Putamen (tissue), 1 donor: ENCODE measurements at regions not wholly inside any gene's neighbourhood (a gene's known extent, or its start where the extent isn't known, plus 50 kb on each side); places are given as distances from the start of the nearest gene placed in this dataset.

ENCODE experiments used
- DNase-seq: peaks from one replicate; pipeline ENCODE4 v3.0.0-alpha.2; 2016; ENCODE audit warnings: low spot score

DNA sequence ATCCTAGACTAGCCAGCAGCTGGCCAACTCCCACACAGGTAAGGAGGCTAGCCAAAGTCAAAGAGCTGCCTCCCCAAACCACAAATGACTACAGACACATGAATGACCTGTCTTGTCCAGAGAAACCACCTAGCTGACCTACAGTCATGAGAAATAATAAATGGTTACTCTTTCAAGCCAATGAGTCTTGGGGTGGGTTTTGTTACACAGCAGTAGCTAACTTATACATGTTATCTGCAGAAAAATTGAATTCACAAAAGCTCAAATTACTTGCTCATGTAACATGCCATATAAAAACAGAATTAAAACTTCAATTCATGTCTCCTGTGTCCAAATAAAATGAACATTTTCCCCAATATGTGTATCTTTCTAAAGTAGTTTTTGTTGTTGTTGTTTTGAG lies 307.4 kb upstream of the NR2F2 start:
- DNase-seq, result no peak

DNA sequence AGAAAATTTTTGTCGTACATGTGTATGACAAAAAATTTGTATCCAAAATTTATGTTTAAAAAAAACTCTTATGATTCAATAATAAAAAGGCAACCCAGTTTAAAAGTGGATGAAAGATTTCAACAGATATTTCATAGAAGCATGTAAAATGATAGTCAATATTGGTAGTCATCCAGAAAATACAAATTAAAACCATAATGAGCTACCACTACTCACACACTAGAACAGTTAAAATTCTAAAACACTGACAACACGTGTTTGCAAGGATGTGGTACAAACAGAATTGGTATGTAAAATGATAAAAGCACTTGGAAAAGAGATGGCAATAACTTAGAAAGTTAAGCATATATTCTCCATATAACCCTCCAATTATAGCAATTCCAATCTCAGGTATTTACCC lies 303.0 kb upstream of the NR2F2 start:
- no peak for DNase-seq

DNA sequence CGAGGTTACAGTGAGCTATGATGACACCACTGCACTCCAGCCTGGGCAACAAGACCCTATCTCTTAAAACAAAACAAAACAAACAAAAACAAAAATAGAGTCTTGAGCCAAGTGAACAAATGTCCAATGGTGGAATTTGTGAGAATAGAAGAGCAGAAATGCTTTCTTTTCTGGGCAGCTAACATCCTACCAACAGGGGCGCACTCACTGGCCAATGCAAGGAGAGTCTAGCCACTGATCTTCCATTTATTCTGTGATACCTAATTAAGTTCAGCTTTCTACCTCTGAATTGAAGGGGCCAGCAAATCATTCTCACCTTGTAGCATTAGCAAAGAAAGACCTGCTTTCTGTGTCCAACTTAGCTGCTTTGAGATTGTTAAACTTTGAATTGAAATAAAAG lies 301.9 kb upstream of the NR2F2 start:
- DNase-seq, result no peak

DNA sequence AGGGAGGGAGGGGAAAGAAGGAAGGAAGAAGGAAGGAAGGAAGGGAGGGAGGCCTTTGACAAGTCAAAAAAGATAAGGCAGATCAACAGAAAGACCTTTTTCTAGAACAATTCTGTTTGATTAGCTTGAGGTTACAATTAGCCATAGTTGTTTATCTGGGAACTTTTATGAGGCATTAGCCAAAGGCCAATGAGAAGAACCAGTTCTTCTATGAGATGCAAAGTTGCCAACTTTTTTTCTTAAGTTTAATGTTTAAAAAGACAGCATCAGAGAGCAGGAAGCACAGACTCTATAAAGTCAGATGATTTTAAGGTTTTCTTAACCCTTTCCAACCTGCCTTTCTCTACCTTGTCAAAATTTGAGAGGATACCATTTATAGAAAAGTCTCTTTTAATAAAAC lies 301.3 kb upstream of the NR2F2 start:
- DNase-seq, result no peak

DNA sequence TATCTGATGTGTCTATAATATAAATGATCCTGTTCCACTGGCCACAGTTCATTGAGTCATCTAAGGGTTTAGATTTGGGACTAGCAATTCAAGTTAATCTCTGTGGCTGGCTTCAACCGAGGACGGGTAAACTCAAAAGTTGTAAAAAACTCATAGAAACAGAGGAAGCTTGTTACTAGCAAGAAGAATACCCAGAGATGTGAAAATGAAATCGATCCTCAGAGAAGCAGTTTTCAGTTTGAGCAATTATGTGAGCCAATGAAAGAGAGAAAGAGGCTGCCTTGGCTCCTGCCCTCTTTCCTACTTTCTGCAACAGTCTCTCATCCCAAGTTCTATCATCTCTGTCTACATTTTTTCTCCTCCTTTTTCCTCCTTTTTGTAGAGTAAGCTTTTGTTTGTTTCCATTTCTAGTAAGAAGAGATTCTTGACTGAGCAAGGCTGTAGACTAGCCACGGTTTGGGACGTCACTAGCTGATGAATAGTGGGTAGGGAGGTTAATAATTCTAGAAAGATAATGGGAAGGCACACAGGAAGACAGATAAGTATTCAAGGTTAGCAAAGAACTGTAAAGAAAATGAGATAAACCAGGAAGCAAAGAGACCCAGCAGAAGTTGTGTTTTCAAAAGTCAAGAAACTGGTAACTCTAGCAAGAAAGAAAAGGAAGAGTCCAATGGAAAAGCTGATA lies 298.9 kb upstream of the NR2F2 start:
- DNase-seq, result no peak

DNA sequence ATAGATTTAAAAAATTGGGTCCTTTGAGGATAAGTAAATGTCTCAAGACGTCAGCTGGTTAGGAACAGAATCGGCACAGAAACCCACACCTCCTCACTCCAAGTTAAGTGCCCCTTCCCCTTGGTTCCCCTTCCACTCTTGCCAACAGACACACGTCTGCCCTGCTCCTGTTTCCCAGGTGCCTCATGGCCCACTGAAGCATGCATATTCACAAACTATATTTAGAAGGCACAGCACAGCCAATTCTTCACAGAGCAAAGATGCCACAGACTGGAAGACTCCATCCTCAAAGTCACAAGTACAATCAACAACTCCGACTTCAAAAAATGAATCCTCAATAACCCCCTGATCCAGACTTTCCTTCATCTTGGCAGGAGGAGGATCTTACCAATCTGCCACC lies 295.4 kb upstream of the NR2F2 start:
- no peak for DNase-seq

DNA sequence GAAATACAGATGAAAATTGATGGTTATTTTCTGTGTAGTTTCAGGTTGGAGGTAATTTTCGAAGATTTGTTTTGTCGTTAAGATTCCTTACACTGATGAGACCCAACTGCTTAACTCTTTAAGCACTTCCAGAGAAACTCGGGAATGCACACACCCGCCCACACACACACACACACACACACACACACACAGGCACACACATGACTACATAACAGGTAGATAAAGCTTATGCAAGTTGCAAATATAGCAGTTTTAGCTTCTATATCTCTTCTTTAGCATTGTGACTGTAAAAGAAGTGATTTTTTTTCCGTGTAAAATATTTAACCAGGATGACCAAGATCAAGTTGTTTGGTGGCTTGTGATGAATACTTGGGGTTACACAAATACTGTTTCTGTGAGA lies 294.9 kb upstream of the NR2F2 start:
- no peak for DNase-seq

DNA sequence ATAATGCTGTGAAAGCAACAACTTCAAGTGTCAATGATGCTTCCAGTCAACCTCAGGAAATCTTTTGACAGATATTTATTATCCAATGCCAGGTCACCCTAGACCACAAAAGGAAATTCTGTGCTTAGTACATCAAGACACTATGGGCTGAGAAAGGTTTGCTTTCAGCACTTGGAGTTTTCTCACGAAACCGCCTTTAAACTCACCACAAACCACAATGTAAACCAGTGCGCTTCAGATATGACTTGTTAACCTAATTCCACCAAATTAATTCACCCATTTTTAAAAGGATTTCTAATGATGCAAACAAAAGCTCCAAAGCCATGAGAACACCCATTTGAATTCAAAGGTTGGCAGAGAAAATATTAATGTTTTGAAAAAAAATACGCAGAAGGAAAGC lies 292.9 kb upstream of the NR2F2 start:
- no peak for DNase-seq

DNA sequence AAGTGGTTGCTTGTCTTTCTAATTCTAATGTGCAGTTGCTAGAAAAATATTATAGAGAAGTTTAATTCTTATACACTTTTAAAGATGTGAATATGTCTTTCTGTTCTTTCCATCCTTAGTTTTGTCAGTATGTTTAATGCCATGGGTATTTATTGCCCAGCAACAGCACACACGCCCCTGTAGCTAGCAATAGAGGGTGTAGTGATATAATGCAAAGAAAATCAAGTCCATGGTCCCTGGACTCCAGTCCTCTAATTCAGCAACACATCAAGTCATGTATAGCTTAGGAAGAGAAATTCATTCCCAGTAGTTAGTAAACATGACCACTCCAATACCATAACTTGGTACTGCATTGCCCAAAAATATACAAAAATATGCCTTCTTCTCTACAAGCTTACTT lies 292.4 kb upstream of the NR2F2 start:
- no peak for DNase-seq

DNA sequence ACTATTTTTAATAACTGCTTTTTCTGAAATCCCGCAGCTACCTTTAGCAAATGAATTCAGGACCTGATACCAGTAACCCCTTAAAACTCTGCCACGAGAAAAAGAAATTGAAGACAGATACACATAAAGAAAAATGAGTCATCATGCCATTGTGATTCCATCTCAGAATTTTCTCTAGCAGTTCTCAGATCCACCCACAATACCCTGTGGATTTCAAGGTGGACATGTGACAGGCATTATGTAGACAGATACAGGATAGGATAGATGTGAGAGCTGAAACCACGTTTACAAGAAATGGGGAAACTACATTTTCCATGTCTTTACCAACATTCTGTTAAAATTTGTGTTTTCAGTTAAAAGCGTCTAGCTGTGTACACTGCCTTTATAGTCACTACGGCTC lies 291.9 kb upstream of the NR2F2 start:
- no peak for DNase-seq

DNA sequence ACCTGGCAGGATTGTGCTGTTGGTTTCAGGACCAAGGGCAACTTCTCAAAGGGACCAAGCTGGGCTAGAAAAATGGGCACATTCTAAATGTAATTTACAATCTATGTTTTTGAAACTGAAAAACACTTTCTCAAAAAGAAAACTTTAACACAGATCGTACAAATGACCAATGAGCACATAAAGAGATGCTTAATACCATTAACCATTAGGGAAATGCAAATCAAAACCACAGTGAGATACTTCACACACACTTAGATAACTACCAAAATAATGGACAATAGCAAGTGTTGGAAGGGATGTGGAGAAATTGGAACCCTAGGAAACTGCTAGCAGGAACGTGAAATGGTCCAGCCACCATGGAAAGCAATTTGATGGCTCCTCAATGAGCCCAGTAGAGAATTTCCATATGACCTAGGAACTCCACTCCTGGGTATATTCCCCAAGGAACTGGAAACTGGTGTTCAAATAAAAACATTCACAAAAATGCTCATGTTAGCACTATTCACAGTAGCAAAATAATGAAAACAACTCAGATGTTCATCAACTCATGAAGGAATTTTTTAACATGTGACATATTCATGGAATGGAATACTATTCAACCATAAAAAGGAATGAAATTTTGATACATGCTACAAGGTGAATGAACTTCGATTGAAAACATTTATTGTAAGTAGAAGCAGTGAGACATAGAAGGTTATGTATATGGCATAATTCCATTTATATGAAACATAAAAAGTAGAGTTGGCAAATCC lies 288.3 kb upstream of the NR2F2 start:
- no peak for DNase-seq

DNA sequence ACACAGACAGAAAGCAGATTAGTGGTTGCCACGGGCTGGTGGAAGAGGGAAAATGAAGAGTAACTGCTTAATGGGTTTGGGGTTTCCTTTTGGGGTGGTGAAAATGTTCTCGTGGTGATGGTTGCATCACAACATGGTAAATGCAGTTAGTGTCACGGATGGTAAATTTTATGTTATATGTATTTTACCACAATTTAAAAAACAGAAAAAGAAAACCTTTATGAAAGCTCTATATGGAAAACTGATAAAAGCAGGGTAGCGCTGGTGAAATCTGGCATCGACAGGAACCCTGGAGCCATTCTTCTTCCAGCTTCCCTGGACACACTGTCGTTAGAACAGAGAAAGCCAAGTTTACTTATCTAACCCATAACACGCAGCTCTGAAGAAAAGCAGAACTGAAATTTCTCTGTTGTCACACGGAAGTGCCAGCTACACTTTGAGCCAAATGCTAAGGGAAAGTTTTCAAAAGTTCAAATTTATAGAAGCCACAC lies 287.7 kb upstream of the NR2F2 start:
- DNase-seq, result no peak

DNA sequence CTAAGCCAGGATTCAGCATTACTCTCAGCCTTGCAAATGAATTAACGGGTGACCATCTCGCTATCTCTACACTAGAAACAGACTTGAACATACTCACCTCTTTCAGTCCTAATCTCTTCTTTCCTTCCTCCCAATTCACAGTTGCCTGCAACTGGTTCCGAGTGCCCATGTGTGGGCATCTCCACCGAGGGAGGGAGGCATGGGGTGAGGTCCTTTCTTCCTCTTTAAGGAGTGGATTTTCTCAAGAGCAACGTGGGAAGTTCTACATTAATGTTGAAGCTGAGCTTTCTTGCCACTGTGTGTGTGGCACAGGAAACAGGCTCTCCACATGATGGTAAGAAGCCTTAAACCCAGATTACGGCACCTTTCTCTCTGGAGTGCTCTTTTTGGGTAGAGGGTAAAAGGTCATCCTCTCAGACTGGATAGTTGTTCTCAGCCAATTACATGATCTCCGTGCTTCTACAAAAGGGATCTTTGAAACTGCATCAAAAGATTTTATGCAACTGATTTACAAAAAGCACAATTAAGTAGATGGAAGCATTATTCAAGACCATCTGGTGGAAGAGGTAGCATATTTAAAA lies 286.8 kb upstream of the NR2F2 start:
- DNase-seq, result no peak

DNA sequence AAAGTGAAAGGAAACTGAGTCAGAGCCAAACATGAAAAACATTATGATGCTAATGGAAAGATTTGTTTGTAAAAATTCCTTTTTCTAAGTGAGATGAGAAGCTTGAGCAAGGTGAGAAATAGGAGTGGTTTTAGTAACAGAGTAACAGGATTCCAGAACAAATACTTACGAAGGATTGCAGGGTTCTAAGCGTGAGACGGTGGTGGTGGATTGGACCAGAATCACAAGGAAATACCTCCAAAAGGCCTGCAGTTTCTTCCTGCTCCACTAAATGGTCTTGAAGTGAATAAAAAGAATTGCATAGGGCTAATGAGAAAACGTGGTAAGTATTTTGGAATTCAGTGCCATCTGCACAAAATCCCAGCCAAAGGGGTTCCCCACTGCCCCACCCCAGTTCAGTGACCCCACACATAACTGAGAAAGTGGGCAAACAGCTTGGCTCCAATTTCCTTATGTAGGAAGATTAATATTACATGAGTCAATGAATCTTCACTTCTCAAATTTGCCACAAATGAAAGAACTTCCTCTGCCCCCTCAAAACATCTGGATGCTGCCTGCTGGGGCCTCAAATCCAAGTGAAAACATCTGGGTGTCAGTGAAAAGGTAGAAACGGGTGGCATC lies 283.8 kb upstream of the NR2F2 start:
- DNase-seq, result no peak

DNA sequence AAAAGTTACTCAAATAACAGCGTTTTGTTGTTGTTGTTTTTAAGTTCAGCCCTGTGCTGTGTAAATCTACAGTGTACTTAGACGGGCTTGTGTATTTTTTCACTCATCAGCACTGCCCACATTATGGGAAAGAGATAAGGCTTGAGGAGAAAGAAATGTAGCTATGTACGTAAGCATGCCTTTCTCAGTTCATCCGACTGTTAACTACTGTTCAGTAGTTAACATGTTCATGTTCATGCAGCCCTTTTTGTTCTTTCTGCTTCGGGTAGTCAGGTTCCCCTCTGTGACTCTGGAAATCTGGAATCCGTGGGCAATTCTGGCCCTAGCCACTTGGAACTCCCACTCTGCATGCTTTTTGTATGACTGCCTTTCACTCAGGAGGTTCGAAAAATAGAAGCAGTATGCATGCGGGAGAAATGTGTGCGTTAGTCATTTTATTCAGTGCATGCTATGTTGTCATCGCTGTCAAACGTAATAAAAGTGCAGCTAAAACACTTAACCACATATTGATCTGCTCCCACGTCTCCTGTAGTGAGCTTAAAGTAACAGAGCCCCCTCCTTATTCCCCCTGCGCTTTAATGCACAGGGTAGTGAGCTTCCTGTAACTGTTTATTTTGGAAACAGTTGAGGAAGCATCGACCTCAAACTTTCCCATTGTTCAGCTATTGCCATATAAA lies 283.1 kb upstream of the NR2F2 start:
- no peak for DNase-seq

DNA sequence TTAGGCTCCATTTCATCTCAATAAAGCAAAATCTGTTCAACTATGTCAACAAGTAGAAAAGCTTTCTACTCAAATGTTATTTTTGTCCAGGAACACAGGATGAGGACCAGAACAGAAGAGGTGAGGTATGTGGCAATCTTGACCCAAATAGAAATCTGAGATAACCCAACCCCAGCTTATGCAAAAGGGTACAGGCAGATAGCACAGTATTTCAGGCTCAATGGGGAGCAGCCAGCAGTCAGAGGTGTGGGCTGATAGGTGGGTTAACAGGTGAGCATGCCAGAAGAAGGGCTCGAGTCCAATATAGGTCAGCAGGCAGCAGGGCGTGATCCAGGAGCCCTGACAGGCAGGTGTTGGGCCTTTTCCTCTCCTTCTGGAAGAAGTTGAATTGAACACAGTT lies 281.2 kb upstream of the NR2F2 start:
- no peak for DNase-seq

DNA sequence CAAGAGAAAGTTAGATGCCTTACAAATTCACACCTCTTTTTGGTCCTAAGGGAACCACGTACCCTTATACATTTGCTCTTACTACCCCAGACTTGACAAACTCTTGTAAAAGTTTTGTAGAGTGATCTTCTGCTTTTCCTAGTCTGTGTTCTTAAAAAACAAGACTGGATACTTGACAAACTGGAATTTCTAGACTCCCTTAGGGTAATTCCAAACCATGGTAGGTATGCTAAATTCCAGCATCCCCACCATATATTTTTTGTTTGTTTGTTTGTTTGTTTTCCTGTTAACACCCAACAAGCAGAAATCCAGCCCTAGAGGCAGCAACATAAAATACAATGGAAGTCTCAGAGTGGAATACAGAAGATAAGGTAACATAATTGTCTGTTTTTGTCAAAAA lies 280.7 kb upstream of the NR2F2 start:
- no peak for DNase-seq

DNA sequence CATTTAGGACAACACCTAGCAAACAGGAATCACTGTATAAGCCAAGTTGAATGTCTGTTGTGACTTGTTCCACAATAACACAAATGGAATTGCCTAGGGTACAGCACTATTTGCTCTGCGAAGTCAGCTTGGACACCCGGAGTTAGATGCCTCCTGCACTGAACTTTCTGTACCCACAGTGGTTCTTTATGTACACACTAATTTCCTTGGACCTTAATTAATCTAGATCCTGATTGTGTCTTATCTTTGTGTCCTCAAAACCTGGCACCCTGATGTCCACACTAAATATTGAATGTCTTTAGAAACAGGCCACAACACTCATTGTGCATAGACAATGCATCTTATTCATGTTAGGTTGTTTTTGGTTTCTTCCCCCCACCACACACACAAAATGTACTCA lies 278.9 kb upstream of the NR2F2 start:
- DNase-seq, result no peak

DNA sequence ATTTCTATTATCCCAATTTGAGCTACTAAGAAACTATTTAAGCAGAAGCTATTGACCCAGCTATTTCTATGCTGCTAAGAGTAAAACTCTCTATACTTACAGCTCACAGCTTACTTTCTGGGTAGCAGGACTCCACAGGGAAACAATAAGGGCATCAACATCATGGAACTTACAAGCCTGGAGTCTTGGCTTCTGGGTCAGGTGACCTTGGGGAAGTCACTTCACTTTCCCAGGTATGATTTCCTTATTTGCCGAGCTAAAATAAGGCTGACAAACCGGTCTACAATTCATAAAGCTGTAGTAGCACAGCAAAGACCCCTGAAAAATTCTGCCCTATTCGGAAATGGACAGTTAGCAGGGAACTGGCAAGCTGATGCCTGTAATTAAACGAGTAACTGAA lies 278.3 kb upstream of the NR2F2 start:
- DNase-seq, result no peak

DNA sequence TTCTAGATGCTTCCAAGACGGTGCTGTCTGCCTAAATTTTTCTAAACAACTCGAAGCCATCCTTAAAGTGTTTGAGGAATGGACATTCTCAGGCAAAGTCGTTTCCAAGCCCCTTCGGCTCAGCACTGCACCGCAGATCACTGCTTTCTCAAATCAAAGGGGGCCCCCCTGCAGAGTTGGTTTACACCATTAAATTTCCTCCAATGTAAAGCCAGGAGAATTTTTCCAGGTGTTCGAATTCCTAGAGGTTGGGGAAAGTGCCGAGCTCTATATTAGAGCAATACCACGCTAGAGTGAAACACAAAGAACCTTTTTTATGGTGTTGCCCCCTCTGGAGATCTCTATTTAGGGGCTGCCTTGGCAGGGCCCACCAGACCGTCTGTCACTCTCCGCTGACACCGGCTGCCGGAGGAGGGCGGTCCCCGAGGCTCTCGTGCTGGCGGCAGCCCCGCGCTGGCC lies 277.9 kb upstream of the NR2F2 start:
- no peak for DNase-seq

DNA sequence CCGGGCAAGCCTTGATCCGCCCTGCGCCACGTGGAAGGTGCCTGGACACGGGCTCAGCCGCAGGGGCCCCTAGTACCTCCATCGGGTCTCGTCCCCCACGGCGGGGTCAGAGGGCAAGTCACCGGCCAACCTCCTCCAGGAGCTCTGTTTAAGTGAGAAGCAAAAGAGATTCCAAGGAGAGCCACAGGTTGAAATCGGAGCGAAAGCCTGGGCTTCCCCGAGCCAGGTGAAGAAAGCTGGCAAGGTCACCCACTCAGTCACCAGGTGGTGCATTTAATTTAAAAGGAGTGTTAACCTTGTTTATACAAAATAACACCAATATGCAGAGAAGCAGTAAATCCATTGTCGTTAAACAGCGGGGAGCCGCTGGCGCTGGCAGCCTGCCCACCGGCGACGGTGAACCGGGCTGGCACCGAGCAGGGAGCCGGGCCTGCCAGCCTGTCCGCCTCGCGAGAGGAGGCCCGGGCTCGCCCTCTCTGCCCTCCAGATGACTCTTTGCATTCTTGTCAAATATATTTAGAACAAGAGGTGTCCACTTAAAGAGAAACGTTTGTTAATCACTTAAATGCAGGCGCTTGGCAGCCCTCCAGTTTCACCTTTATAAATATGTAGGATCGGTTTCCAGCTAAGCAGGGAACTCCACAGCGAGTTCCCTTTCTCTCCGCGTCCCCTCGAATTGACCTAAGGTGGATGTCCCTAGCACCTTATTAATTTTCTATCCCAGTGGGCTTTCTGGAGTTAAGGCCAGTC lies 277.3 kb upstream of the NR2F2 start:
- no peak for DNase-seq
